MCF 10A (cell line): ENCODE measurements at regions not wholly inside any gene's neighbourhood (a gene's known extent, or its start where the extent isn't known, plus 50 kb on each side); places are given as distances from the start of the nearest gene placed in this dataset.

Source experiments
- BruUV-seq: library from RNA; stranded (reverse); fragments of 400-500 nt; replicated peaks from 2 replicates; lab custom pipeline; 2021; lab: Mats Ljungman, UMichigan
- CTCF ChIA-PET: fragments of 300-600 bp; sonication (Branson Sonifier 250); formaldehyde crosslinking; extraction: SDS; loops from one replicate; lab custom pipeline; 2021; ENCODE audit warnings: antibody characterized with exemption, inconsistent platforms; lab: Yijun Ruan, JAX
- POLR2A ChIA-PET: fragments of 300-600, 350-650 bp; sonication (Branson Sonifier 250); formaldehyde crosslinking; extraction: SDS; loops from one replicate; lab custom pipeline; 2020; ENCODE audit warnings: antibody characterized with exemption, inconsistent platforms; lab: Yijun Ruan, JAX
- DNase-seq: peaks from one replicate; pipeline ENCODE4 v3.0.0-alpha.2; 2018; ENCODE audit not compliant: unreplicated experiment
- H3K27ac Mint-ChIP-seq: one replicate; pipeline ENCODE4 v1.8.0; 2022; ENCODE audit warnings: mild to moderate bottlenecking, low read depth, mixed read lengths; ENCODE audit not compliant: unreplicated experiment
- H3K27me3 Mint-ChIP-seq: one replicate; pipeline ENCODE4 v1.8.0; 2022; ENCODE audit warnings: mixed read lengths; ENCODE audit not compliant: insufficient read depth, unreplicated experiment
- H3K36me3 Mint-ChIP-seq: one replicate; pipeline ENCODE4 v1.8.0; 2022; ENCODE audit warnings: mild to moderate bottlenecking, moderate library complexity, mixed read lengths; ENCODE audit not compliant: insufficient read depth, unreplicated experiment
- H3K4me1 Mint-ChIP-seq: one replicate; pipeline ENCODE4 v1.8.0; 2022; ENCODE audit warnings: mixed read lengths; ENCODE audit not compliant: insufficient read depth, unreplicated experiment
- H3K4me3 Mint-ChIP-seq: one replicate; pipeline ENCODE4 v1.8.0; 2022; ENCODE audit warnings: mild to moderate bottlenecking, moderate library complexity, mixed read lengths; ENCODE audit not compliant: unreplicated experiment
- H3K9me3 Mint-ChIP-seq: one replicate; pipeline ENCODE4 v1.8.0; 2022; ENCODE audit warnings: mixed read lengths; ENCODE audit not compliant: unreplicated experiment
- intact Hi-C: fragments of 100-400 bp; cut with micrococcal nuclease; formaldehyde crosslinking; loops from 2 replicates; pipeline ENCODE4 v1.14.1; 2022
- TF ChIP-seq, protein P1 (sequence below): fragments of 200-600 bp; IDR thresholded peaks from one replicate; pipeline ENCODE4 v1.8.0; 2022; ENCODE audit warnings: antibody characterized with exemption, mild to moderate bottlenecking; ENCODE audit not compliant: unreplicated experiment

DNA sequence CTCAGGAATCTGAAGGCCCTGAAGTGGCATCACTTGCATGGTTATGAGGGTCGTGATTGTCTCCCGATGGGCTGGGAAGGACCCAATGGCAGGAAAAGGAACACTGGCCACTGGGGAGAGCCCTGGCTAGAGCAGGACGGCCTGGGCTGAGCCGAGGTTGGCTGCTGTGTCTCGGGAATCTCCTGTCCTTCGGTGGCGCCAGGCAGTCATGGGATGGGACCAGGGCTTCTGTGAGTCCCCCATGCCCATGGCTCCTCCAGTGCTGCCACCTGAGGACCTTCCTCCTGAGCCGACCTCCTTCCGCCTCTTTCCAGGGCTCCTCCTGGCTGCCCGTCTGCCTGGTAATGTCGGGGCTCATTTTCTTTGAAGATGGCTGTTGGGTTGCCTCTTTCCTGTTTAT, 1394.0 kb downstream of the BRD1 start:
- BruUV-seq = no TSS peak
- H3K27me3 Mint-ChIP-seq = no peaks in the 10 kb centered on the region
- ChIA-PET CTCF (interaction anchor here (0.7 kb wide), 1 partner anchor 26 kb away, joined by 3 read pairs; no protein-coding TSS in a partner anchor), POLR2A (no interaction called here)
- no peak overlapping the region for H3K27ac Mint-ChIP-seq
- intact Hi-C loops = no loop called here
- H3K36me3 Mint-ChIP-seq = no peaks in the 10 kb centered on the region
- no peak overlapping the region for H3K4me3 Mint-ChIP-seq
- TF ChIP-seq, protein P1, sequence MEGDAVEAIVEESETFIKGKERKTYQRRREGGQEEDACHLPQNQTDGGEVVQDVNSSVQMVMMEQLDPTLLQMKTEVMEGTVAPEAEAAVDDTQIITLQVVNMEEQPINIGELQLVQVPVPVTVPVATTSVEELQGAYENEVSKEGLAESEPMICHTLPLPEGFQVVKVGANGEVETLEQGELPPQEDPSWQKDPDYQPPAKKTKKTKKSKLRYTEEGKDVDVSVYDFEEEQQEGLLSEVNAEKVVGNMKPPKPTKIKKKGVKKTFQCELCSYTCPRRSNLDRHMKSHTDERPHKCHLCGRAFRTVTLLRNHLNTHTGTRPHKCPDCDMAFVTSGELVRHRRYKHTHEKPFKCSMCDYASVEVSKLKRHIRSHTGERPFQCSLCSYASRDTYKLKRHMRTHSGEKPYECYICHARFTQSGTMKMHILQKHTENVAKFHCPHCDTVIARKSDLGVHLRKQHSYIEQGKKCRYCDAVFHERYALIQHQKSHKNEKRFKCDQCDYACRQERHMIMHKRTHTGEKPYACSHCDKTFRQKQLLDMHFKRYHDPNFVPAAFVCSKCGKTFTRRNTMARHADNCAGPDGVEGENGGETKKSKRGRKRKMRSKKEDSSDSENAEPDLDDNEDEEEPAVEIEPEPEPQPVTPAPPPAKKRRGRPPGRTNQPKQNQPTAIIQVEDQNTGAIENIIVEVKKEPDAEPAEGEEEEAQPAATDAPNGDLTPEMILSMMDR = no peak
- no peak for DNase-seq
- H3K4me1 Mint-ChIP-seq = no peaks in the 10 kb centered on the region
- H3K9me3 Mint-ChIP-seq = peaks cover 37% of the 10 kb centered on the region

DNA sequence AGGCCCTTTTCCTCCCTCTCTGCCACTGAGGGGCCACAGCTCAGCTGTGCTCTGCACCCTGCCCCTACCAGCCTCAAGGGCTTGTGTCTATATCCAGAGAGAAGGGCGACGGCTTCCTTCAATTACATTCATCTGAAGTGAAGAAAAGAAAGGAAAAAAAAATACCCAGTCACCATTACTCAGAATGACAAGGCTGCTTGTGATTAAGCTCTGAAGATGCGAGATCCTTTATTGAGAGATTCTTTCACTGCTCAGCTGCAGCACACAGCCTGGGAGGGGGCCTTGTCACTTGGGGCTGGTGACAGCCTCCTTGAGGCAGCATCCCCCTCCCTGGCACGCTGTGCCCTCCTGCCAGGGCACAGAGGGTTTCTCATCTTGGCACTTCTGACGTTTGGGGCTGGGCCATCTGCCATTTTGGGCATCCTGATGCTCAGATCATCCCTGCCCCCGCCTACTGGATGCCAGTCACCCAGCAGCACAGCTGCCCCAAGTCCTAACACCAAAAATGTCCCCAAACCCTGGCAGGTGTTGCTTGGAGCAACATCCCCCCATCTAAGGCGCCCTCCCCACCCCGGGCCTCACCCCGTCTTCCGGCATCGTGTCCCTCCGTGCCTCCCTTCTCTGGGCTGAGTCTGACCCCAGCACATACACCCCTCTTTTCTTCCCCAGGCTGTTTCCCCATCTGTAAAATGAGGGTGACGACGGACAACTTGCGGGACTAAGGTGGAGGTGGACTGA, 1394.7 kb downstream of the BRD1 start:
- no peak overlapping the region for H3K27ac Mint-ChIP-seq
- CTCF ChIA-PET = no interaction called here
- POLR2A ChIA-PET = no interaction called here
- intact Hi-C loops = no loop called here
- H3K36me3 Mint-ChIP-seq = no peaks in the 10 kb centered on the region
- no peak overlapping the region for H3K4me3 Mint-ChIP-seq
- peaks cover 31% of the 10 kb centered on the region for H3K9me3 Mint-ChIP-seq
- H3K4me1 Mint-ChIP-seq = no peaks in the 10 kb centered on the region
- no peak for DNase-seq
- no TSS peak for BruUV-seq
- no peaks in the 10 kb centered on the region for H3K27me3 Mint-ChIP-seq
- TF ChIP-seq, protein P1 = no peak

DNA sequence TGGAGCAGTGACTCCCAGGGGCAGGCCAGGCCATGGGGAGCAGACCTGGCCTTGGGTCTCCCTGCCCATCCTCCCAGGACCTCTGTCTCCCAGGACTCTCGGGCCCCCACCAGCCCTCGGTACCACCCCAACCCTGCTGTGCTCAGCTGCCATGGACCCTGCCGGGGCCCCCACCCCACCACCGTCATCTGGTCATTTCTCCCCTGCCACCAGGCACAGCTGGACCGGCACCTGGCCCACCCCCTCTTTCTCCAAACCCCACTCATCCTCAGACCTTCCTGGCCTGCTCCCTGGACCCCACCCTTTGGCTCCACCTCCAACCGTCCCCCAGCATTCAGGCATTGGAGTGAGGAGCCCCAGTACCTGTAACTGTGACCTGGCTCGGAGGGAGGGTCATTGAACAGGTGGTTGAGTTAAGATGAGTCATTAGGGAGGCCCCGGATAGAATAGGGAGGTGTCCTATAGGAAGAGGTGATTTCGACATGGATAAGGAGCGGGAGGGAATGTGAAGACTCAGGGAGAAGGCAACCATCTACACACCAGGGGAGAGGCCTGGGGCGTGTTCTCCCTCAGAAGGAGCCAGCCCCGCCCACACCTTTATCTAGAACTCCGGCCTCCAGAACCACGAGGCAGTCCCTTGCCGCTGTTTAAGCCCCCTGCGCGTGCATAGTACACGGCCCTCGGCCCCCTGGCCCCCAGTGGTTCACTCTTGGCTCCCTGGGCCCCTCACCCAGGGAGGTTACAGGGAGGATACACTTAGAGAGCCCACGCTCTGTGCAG, 1395.9 kb downstream of the BRD1 start:
- no peak overlapping the region for H3K4me3 Mint-ChIP-seq
- POLR2A ChIA-PET = no interaction called here
- CTCF ChIA-PET = no interaction called here
- H3K27me3 Mint-ChIP-seq = no peaks in the 10 kb centered on the region
- BruUV-seq = no TSS peak
- H3K36me3 Mint-ChIP-seq = no peaks in the 10 kb centered on the region
- no peaks in the 10 kb centered on the region for H3K4me1 Mint-ChIP-seq
- no peak for DNase-seq
- intact Hi-C loops = no loop called here
- TF ChIP-seq, protein P1 = no peak
- H3K9me3 Mint-ChIP-seq = peaks cover 28% of the 10 kb centered on the region
- H3K27ac Mint-ChIP-seq = no peak overlapping the region

DNA sequence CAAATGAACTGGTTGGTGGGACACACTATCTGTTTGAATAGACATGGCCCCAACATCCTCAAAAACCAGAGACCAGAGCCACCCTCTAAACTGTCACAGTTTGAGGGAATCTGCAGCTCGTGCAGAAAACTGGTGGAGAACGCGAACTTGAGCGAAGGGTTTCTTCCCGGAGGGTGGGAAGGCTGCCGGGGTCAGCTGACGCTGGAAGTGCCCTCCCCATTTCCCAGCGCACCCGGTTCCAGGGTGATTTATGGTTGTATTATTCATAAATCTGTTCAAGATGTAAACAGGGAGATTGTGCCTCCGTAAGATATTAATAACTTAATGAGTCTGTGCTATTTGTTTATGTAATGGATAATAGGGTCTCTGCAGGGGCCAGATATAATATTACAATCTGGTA, 1396.7 kb downstream of the BRD1 start:
- TF ChIP-seq, protein P1 = no peak
- Mint-ChIP-seq H3K36me3 (no peaks in the 10 kb centered on the region), H3K27ac (no peak overlapping the region), H3K4me3 (no peak overlapping the region), H3K9me3 (peaks cover 28% of the 10 kb centered on the region), H3K27me3 (no peaks in the 10 kb centered on the region), H3K4me1 (no peaks in the 10 kb centered on the region)
- no TSS peak for BruUV-seq
- ChIA-PET CTCF (no interaction called here), POLR2A (no interaction called here)
- no peak for DNase-seq
- intact Hi-C loops = no loop called here
